ENCODE measurements at regions not wholly inside any gene's neighbourhood (a gene's known extent, or its start where the extent isn't known, plus 50 kb on each side); places are given as distances from the start of the nearest gene placed in this dataset.

DNA sequence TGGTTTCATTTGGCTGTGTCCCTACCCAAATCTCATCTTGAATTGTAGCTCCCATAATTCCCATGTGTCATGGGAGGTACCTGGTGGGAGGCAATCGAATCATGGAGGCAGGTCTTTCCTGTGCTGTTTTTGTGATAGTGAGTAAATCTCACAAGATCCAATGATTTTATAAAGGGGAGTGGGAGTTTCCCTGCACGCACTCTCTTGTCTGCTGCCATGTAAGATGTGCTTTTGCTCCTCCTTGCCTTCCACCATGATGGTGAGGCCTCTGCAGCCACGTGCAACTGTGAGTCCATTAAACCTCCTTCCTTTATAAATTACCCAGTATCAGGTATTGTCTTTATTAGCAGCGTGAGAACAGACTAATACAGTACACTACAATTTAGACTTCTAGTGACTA is 67.5 kb upstream of the LINC01488 start:
- no peak for DNase-seq (ENCODE audit: low read depth in 3 of 3)

DNA sequence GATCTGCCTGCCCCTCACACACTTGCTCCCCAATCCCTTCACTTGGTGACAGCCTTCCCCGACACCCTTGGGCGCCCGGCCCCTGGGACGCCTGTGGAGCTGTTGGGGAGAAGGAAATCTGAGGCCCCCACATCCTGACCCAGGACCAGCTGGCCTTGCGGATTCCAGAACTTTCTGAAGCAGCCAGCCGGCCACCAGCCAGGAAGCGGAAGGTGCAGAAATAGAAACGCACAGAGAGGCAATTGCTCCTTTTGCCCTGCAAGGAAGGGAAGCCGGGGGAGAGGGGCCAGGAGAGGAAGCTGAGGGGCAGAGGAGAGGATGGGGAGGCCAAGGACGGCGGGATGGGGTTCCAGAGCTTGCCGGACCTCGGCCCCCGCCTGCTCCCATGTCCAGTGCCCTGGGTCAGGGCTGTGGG is 66.7 kb upstream of the LINC01488 start:
- DNase-seq (ENCODE audit: low read depth in 3 of 3): no peak

DNA sequence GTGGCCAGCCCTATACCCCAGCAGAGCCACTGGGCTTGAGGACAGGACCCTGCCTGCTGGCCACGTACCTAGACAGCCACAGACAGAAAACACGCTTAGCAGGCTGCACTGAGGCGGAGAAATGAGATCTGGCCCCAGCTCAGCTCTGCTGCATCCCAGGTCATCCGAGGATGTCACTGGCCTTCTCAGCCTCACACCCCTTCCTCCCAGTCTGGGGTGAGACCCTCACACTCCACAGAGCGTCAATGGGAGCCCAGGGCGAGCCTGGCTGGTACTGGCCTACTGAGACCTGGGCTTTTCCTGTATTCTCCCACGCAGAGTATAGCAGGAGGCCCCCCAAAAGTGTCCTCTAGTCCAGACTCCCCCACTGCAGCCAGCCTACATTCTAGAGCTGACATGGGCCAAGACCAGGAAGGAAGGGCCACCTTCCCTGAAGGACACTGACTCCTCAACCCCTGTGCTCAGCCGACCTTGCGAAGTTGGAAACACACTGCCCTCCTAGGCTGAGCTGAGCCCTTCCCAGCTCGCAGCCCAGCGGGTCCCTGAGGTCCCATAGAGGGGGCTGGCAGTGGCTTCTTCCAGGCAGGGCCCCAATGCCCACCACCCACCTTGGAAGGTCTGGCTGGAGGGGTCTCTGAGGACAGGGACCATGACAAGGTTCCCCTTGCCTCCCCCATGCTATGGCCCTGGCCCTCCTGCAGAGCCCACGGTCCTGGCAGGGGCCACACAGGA is 65.9 kb upstream of the LINC01488 start:
- DNase-seq (ENCODE audit: low read depth in 3 of 3): no peak

DNA sequence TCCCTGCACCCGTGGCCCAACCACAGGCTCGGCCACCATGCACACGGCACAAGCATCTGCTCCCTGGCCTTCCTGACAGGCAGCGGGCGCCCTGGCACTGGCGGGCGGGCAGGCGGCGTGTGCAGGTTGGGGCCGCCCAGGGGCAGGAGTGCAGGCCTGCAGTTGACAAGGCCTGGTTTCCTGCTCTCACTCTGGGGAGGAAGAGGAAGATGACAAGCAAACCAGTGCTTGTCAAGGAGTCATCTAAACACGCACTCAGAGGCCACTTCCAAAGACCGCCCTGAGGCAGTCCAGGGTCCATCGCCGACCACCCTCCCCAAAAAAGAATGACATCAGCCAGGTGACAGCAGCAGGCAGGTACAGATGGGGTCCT is 65.3 kb upstream of the LINC01488 start:
- DNase-seq (ENCODE audit: low read depth in 3 of 3): no peak

DNA sequence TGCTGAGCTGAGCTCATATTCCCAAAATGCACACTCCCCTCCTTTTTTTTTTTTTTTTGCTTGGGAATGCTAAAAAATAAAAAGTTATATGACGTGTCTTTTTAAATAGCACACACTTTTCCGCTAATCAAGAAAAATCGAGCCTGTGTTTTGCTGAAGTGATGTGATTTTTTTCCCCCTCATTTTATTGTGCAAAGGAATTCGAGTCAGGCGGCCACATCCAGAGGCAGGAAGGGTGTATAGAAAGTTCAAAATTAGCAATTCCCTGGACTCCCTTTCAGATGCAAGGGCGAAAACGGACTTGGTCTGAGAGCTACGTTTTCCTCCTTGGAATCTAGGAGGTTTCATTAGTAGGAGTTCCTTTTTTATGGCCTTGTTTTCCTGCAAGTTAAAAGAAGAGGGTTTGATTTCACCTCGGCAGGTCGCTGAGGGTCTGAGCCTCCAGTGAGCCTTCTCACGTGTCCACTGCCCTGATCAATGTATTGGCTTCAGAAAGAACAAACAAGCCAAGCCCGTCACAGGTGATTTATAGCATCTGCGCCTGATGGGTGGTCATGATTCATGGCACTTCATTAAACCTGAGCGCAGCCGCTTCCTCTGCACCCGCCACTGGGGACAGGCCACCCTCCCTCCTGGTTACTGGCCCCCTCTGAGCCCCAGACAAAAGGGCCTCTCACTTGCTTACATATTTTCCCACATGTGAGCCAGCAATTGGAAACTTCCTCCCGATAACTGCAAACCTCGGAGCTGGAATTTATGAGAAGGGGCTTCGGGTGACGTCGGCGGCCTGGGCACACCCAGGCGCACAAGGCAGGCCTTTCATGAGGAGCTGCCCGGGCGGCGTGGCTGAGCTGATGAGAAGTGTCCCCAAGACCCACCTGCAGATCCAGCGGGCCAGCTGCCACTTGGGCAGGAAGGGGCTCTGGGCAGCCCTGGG is 64.4 kb upstream of the LINC01488 start:
- DNase-seq (ENCODE audit: low read depth in 3 of 3): no peak

DNA sequence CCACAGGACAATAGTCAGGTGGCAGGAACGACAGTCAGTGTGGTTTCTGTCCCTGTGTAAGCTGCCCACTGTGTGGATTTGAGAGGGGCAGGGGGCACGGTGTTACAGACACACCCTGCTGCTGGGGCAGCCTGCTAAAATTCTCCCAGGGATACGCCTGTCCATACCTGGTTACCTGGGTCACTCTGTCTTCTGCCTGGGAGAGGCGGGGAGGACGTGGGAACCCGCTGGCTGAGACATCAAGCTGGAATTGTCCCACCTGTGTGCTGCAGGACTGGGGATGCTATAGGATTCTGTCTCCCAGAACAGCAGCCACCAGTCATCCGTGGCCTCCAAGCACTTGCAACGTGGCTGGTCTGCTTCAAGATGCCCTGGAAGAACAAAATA is 63.8 kb upstream of the LINC01488 start:
- DNase-seq (ENCODE audit: low read depth in 3 of 3): no peak

DNA sequence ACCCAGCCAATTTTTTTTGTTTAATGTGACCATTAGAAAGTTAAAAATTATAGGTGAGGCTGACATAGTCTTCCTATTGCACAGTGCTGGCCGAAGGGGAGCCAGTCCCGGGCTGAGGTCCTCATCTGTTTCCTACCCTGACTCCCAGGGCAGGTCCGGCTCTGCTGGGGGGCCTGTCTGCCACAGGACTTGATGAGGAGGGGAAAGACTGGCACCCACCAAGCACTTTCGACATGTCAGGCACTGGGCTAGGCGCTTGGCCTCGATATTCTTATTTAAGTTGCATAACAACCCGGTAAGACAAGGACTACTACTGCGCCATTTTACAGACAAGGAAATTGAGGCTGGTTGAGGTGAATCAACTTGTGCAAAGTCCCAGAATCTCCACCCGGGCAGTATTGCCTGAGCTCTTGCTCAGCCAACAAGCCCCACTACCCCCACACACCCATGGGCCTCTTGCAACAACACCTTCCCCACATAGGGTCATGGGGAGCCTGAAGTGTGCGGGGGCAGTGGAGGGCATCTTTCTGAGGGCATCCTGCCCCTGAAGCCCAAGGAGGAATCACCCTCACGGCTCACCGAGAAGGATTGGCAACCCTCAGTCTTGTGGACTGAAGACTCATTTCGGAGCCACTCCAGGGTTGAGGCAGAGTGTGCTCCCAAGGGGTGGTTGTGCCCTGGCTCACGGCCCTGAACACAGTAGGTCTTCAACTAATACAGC is 62.7 kb upstream of the LINC01488 start:
- no peak for DNase-seq (ENCODE audit: low read depth in 3 of 3)

DNA sequence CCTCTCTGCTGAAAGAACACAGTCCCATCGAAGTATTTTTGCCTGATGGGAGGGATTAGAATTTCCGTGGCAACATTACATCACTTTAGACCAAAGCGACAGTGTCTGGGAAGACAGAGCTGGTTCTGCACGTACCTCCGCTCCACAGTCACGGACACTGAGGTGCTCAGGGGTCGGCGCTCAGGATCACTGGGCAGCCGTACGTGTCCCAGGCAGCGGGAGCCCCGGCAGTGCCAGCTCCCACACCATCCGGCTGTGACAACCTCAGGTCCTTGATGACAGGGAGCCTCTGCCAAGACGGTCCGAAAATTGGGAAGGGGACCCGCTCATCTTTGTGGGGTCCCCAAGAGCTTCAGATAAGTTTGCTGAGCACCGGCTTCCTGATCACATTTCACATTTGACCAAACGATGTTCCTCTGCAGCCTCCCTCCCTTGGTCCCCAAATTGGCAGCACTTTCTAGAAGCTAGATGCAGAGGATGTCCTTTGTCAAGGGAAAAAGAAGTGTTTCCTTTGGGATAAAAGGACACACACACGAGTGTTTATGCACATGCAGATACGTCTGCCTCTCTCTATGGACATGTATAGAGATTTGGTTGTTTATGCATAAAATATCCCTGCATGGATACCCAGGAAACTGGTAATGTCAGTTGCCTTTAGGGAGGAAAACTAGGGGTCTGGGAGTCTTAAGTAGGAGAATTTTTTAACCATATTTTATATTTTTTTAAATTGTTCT is 61.6 kb upstream of the LINC01488 start:
- DNase-seq (ENCODE audit: low read depth in 3 of 3): no peak

DNA sequence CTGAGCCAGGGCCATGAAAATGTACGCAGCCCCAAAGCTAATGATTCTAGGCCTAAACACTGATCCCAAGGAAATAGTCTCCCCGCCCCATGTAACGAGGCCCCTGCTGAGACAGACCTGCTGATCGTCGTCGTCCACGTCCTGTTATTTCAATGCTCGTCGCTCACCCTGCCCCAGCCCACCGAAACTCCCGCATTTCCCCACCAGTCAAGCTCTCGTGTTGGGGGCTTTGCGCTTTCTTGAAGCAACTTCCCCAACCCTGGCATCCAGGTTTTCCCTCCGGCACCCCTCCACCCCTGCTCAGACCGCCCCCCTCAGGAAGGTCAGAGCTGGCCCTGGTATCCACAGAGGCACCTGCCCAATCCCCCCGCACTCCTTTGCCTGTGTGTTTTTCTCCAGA is 58.8 kb upstream of the LINC01488 start:
- DNase-seq (ENCODE audit: low read depth in 3 of 3): no peak

DNA sequence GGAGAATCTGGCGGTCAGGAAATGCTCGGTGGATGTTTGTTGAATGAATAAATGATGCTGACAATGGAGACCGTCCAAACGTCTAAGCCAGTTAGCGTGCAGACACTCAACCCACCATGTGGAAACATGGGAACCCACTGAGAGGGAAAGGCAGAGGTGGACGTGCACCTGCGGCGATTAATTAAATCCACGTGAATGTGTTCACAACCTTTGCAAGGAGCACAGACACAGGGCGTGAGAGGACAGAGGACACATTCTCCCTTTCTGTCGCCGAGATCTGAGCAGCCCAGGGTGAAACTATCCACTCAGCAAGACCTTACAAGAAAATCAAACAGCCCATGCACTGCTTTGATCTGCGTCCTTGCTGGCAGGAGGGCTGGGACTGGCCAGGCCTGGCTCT is 58.3 kb upstream of the LINC01488 start:
- no peak for DNase-seq (ENCODE audit: low read depth in 3 of 3)

DNA sequence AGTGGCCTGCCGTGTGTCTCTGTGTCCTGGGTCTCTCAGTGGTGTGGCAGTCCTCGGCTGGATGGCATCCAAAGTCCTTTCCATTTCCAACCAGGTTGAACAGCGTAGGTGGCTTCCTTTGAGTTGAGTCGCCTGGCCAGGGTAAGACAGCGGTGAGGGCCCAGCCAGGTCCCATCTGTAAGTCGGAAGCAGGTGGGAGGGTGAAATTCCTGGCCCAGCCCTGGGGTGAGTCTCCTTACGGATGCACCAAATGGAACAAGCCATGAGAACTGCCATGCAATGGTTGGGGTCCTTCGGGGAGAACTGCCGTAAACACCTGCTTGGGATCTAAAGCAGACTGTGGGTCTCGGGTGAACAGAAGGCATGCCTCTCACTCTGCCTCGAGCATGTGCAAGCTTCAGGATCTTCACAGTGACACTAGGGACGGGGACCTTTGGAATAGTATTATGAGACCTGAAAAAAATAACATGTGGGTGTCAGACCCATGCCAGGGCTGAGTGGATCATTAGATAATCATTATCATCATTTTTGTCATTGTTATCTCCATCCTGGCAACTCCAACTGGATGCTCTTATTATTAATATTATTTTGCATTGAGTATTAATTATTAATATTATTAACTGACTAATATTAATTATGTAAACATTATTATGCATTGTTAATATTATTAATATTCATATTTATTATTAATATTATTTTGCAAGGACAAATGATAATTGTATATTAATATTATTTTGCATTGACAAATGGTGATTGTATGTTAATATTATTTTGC is 57.7 kb upstream of the LINC01488 start:
- DNase-seq (ENCODE audit: low read depth in 3 of 3): no peak

DNA sequence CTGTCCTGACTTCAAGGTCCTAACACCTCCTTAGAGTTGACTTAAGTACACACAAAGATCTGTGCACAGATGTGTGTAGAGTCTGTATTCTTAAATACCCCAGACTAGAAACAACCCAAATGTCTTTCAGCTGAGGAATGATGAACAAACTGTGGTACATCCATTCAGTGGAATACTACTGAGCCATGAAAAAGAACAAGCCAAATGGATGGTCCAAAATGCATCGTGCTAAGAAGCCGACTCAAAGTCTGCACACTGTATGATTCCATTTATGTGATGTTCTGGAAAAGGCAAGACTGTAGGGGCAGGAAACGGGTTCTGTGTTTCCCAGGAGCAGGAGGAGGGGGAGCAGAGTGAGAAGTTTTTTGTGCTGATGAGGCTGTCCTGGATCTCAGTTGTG is 56.7 kb upstream of the LINC01488 start:
- DNase-seq (ENCODE audit: low read depth in 3 of 3): no peak

DNA sequence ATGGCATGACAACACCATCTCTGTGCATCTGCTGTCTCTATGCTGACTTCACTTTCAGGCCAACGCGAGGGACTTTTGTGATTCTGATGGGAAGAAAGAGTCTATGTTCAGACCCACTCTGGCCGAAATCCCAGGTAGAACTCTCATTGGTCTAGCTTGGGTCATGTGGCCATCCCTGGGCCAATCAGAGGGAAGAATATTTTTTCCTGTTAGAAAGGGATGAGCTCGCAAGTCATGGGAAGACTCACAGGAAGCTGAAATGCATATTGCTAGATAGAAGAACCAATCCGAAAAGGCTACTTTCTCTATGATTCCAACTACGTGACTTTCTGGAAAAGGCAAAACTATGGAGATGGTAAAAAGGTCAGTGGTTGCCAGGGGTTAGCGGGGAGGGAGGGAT is 56.0 kb upstream of the LINC01488 start:
- no peak for DNase-seq (ENCODE audit: low read depth in 3 of 3)

DNA sequence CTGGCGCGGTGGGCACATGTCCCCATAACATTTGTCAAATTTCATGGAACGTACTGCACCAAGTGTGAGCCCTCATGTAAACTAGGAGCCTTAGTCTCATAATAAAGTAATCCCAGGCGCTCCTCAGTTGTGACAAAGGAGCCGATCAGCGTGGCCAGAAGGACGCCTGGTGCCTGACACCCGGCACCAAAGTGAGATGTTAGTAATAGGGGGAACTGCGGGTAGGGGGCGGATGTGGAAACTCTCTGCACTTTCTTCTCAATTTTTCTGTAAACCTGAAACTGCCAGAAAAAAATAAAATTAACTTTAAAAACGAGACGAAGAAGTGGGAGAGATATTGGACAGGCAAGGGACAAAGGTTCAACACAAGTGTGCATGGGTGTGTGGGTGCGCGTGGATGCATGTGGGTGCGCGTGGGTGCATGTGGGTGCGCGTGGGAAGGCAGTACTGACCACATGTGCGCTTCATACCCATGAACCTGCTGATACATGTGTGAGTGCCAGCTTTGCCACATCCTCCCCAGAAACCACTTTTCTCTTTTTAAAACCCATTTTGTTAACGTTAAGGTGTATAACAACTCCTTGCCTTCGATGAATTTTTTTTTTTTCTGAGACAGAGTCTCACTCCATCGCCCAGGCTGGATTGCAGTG is 55.4 kb upstream of the LINC01488 start:
- DNase-seq (ENCODE audit: low read depth in 3 of 3): peak in 1 of 3 experiments; percentile 41

DNA sequence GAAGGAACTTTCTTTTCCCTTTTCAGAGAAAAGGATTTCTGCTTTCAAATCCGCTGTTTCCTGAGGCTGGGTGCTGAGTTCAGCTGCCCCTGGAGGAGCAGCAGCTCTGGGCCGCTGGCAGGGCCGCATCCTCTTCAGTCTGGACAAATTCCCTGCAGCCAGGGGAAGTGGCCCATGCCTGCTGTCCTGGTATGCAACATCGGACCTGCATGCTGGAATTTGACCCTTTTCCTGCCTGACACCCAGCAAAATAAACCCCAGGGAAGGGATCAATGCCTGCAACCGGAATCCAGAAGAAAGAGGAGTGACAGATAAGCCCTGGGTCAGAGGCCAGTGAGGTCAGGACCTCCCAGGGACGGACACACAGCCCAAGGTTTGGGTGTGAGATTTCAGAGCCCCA is 54.1 kb upstream of the LINC01488 start:
- no peak for DNase-seq (ENCODE audit: low read depth in 3 of 3)

DNA sequence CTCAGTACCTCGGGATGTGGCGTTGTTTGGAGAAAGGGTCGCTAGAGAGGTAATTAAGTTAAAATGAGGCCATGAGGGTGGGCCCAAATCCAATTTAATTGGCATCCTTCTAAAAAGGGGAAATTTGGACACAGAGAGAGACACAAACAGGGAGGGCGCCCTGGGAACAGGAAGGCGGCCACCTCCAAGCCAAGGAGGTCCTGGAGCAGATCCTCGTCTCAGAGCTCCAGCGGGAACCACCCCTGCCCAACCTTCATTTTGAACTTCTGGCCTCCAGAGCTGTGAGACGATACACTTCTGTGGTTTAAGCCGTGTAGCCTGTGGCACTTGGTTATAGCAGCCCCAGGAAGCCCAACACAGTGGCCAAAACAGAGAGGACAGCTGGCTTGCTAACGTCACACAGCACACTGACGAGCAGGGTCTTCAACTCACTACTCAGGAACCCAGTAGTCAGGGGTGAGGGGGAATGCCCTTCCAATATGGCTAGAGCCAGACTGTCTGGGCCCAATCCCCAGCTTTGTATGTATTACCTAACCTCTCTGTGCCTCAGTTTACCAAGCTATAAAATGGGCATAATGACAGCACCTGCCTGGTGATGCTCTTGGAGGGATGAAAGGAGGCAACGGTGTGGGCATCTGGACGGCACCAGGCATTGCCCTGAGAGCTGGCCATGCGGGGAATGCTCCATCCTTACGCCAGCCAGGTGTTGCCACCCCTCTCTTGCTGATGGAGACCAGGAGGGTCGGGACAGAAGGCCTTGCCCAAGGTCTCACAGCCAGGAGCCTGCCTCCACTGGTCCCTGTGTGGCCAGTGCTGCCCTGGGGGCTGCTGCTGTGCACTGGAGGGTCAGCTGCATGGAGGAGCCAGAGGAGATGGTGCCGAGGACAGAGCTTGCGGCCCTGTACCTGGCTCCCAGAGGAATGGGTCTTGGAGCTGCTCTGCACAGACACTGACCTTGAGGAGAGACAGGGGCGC is 53.3 kb upstream of the LINC01488 start:
- no peak for DNase-seq (ENCODE audit: low read depth in 3 of 3)

DNA sequence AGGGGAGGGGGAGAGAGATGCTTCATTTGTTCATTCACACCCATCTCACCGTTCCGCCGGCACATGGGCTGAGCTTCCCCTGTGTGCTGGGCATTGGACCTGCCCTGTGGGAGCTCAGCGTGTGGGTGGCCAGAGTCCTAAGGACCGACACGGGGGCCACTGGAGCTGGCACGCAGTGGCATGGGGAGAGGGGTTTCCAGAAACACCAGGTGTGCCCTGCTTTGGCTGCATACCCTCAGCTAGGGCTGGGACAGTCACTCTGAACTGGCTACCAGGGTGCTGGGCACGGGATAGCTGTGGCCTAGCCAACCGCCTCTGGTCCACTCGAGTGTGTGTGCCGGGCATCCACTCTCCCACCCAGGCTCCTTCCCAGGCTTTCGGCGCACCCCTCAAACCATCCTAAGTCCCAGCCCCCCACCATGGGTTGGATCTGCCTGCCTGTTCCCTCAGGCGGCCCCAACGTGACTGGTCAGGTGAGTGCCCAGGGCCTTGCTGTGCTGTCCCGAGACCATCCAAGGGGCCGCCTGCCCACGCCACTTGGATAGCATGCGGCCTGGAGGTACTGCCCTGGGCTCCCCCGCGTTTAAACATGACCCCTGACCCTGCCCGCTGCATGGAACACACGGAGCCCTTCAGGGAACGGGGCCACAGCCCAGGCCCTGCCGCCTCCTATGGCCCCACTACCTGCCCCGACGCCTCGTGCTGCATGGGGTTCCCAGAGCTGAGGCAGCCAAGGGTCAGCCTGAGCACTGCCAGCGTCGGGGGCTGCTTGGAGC is 51.6 kb upstream of the LINC01488 start:
- DNase-seq (ENCODE audit: low read depth in 3 of 3): no peak

DNA sequence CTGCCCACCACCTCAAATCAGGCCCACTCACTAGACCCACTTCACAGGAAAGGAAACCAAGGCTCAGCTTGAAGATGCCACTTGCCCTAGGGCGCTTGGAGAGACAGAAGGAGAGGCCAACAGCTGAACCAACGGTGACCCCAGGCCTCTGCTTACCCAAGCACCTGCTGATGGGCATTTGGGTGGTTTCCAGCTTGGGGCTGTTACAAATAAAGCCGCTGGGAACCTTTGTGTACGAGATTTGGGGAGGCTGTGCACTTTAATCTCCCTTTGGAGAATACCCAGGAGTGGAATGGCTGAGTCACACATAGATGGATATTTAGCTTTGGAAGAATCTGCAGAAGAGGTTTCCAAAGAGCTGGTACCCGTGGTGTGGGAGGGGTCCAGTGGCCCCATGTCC is 50.9 kb upstream of the LINC01488 start:
- DNase-seq (ENCODE audit: low read depth in 3 of 3): no peak

DNA sequence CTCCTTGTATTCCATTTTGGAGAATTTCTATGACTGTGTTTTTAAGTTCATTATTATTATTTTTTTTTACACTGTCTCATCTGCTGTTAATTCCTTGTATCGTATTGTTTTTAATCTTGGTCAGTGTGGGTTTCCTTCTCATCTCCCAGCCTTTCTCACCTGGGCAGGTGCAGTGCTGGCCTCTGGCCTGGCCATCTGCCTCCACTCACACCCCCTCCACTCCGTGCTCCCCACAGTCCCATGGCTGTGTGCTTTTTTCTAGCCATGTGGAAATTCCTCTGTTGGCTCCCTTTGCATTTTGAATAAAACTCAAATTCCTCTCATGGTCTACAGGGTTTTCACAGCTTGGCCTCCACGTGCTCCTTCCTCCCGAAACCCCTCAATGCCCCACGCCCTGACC is 50.3 kb upstream of the LINC01488 start:
- no peak for DNase-seq (ENCODE audit: low read depth in 3 of 3)
